ENCODE measurements at regions not wholly inside any gene's neighbourhood (a gene's known extent, or its start where the extent isn't known, plus 50 kb on each side); places are given as distances from the start of the nearest gene placed in this dataset.

GRCh38 chr20:50345712-50346373 is 155.2 kb downstream of the CEBPB start:
- intact Hi-C loops (cut with DNase I) = no loop called here
- ATAC-seq (no peak), DNase-seq (ENCODE audit: low spot score) (no peak)

GRCh38 chr20:50346374-50347283 is 156.0 kb downstream of the CEBPB start:
- ATAC-seq (peak; percentile 79), DNase-seq (ENCODE audit: low spot score) (peak; percentile 91)
- intact Hi-C loops (cut with DNase I) = no loop called here

- intact Hi-C loops (cut with DNase I) = no loop called here
- DNase-seq (ENCODE audit: low spot score) (no peak), ATAC-seq (no peak)
Measured at GRCh38 chr20:50347284-50348063, 156.8 kb downstream of the CEBPB start.

GRCh38 chr20:50348096-50348495 is 157.5 kb downstream of the CEBPB start:
- no peak for DNase-seq (ENCODE audit: low spot score)
- peak; percentile 38 for ATAC-seq
- intact Hi-C loops (cut with DNase I) = no loop called here

GRCh38 chr20:50350510-50351249 is 159.5 kb upstream of the PTPN1 start:
- ATAC-seq (no peak), DNase-seq (ENCODE audit: low spot score) (no peak)
- intact Hi-C loops (cut with DNase I) = no loop called here

GRCh38 chr20:50351541-50351940 is 158.6 kb upstream of the PTPN1 start:
- intact Hi-C loops (cut with DNase I) = no loop called here
- ATAC-seq = no peak

GRCh38 chr20:50353289-50353961 is 156.8 kb upstream of the PTPN1 start:
- no peak for ATAC-seq
- intact Hi-C loops (cut with DNase I) = no loop called here
- no peak for DNase-seq (ENCODE audit: low spot score)

More at GRCh38 chr20:50351541-50351940, 158.6 kb upstream of the PTPN1 start:
- no peak for DNase-seq (ENCODE audit: low spot score)

GRCh38 chr20:50354721-50355589 is 155.2 kb upstream of the PTPN1 start:
- intact Hi-C loops (cut with DNase I) = no loop called here
- no peak for DNase-seq (ENCODE audit: low spot score)
- no peak for ATAC-seq

GRCh38 chr20:50355590-50356524 is 154.3 kb upstream of the PTPN1 start:
- no peak for DNase-seq (ENCODE audit: low spot score)
- intact Hi-C loops (cut with DNase I) = no loop called here
- ATAC-seq = no peak

GRCh38 chr20:50356525-50356885 is 153.7 kb upstream of the PTPN1 start:
- DNase-seq (ENCODE audit: low spot score) (no peak), ATAC-seq (no peak)
- intact Hi-C loops (cut with DNase I) = no loop called here

GRCh38 chr20:50356962-50357782 is 153.0 kb upstream of the PTPN1 start:
- DNase-seq (ENCODE audit: low spot score) = no peak
- no peak for ATAC-seq
- intact Hi-C loops (cut with DNase I) = no loop called here

GRCh38 chr20:50357783-50358161 is 152.4 kb upstream of the PTPN1 start:
- ATAC-seq = peak; percentile 16

GRCh38 chr20:50358166-50358565 is 152.0 kb upstream of the PTPN1 start:
- no peak for ATAC-seq
- intact Hi-C loops (cut with DNase I) = no loop called here
- DNase-seq (ENCODE audit: low spot score) = no peak

More at GRCh38 chr20:50357783-50358161, 152.4 kb upstream of the PTPN1 start:
- intact Hi-C loops (cut with DNase I) = no loop called here
- no peak for DNase-seq (ENCODE audit: low spot score)

- ATAC-seq (no peak), DNase-seq (ENCODE audit: low spot score) (no peak)
- intact Hi-C loops (cut with DNase I) = no loop called here
Measured at GRCh38 chr20:50358971-50359370, 151.2 kb upstream of the PTPN1 start.

- ATAC-seq = no peak
- no peak for DNase-seq (ENCODE audit: low spot score)
- intact Hi-C loops (cut with DNase I) = no loop called here
Measured at GRCh38 chr20:50359607-50360217, 150.5 kb upstream of the PTPN1 start.
